DND-41 (cell line): ENCODE measurements at regions not wholly inside any gene's neighbourhood (a gene's known extent, or its start where the extent isn't known, plus 50 kb on each side); places are given as distances from the start of the nearest gene placed in this dataset.

Experiments used
- ATAC-seq: fragments of 200-7000 bp; cut with Tn5 transposase; 3 replicates; pipeline ENCODE4 v1.9.1; 2021; ENCODE audit warnings: low read depth; ENCODE audit not compliant: insufficient read depth
- DNase-seq: peaks from one replicate; pipeline ENCODE4 v3.0.0-alpha.2; 2020
- H2AFZ ChIP-seq: 2 replicates; pipeline ENCODE4 v1.6.0; 2012; ENCODE audit warnings: low read depth, low read length
- H3K27ac ChIP-seq: 2 replicates; pipeline ENCODE4 v1.5.1; 2012; ENCODE audit warnings: low read length, inconsistent platforms
- H3K27me3 ChIP-seq: fragments of 200-600 bp; sonication (generic); 2 replicates; pipeline ENCODE4 v1.6.0; 2012; ENCODE audit warnings: low read length, mild to moderate bottlenecking, inconsistent platforms; ENCODE audit not compliant: insufficient read depth, poor library complexity
- H3K36me3 ChIP-seq: 2 replicates; pipeline ENCODE4 v1.5.1; 2012; ENCODE audit warnings: low read length, inconsistent platforms; ENCODE audit not compliant: insufficient read depth
- H3K4me1 ChIP-seq: 2 replicates; pipeline ENCODE4 v1.5.1; 2012; ENCODE audit warnings: mild to moderate bottlenecking, low read length; ENCODE audit not compliant: insufficient read depth
- H3K4me2 ChIP-seq: 2 replicates; pipeline ENCODE4 v1.6.0; 2012; ENCODE audit warnings: mild to moderate bottlenecking, moderate library complexity, low read length, inconsistent platforms; ENCODE audit not compliant: insufficient read depth
- H3K4me3 ChIP-seq, 2 experiments: fragments of 200-600 bp in 1 of 2; shearing (Covaris generic) in 1 of 2; 2 replicates each; pipeline ENCODE4 v1.5.1; 2012 to 2016; ENCODE audit warnings: inconsistent platforms in 2 of 2, low read length in 2 of 2, mild to moderate bottlenecking in 2 of 2, low read depth in 1 of 2, moderate library complexity in 1 of 2
- H3K79me2 ChIP-seq: 2 replicates; pipeline ENCODE4 v1.6.0; 2012; ENCODE audit warnings: low read length, inconsistent platforms; ENCODE audit not compliant: insufficient read depth
- H3K9ac ChIP-seq: 2 replicates; pipeline ENCODE4 v1.6.0; 2012; ENCODE audit warnings: low read depth, mild to moderate bottlenecking, inconsistent platforms, low read length, moderate library complexity
- H3K9me3 ChIP-seq: 2 replicates; pipeline ENCODE4 v1.5.1; 2012; ENCODE audit warnings: low read length, moderate library complexity, mild to moderate bottlenecking, inconsistent platforms; ENCODE audit not compliant: insufficient read depth, severe bottlenecking
- H4K20me1 ChIP-seq: 2 replicates; pipeline ENCODE4 v1.6.0; 2012; ENCODE audit warnings: low read length; ENCODE audit not compliant: insufficient read depth
- CTCF ChIP-seq: IDR thresholded peaks from 2 replicates; pipeline ENCODE4 v1.5.1; 2012; ENCODE audit warnings: borderline replicate concordance, low read length, moderate library complexity, mild to moderate bottlenecking; ENCODE audit not compliant: poor library complexity, severe bottlenecking; ENCODE audit errors: extremely low read depth
- EZH2 ChIP-seq: IDR thresholded peaks from 3 replicates; pipeline ENCODE4 v1.6.1; 2012; ENCODE audit warnings: borderline replicate concordance, low read depth, mild to moderate bottlenecking, moderate library complexity, low read length, inconsistent platforms; ENCODE audit not compliant: severe bottlenecking

GRCh38 chr2:8329660-8330622, 351.9 kb upstream of the ID2 start:
- H3K79me2 ChIP-seq = no peaks in the 10 kb centered on the region
- DNase-seq (no peak), ATAC-seq (no peak)
- TF ChIP-seq CTCF (no peak), EZH2 (no peak)
- no peaks in the 10 kb centered on the region for H3K27me3 ChIP-seq
- H3K27ac ChIP-seq = no peak overlapping the region
- H3K36me3 ChIP-seq = no peaks in the 10 kb centered on the region
- H3K4me1 ChIP-seq = peaks cover 10% of the 10 kb centered on the region
- H3K9me3 ChIP-seq = no peaks in the 10 kb centered on the region
- no peak overlapping the region for H3K9ac ChIP-seq
- H4K20me1 ChIP-seq = no peaks in the 10 kb centered on the region
- no peak overlapping the region for H3K4me3 ChIP-seq
- H2AFZ ChIP-seq = no peak overlapping the region
- H3K4me2 ChIP-seq = no peak overlapping the region

- DNase-seq (no peak), ATAC-seq (no peak)
- no peaks in the 10 kb centered on the region for H3K27me3 ChIP-seq
- H3K9ac ChIP-seq = no peak overlapping the region
- H3K4me3 ChIP-seq = no peak overlapping the region
- no peaks in the 10 kb centered on the region for H3K79me2 ChIP-seq
- H3K9me3 ChIP-seq = no peaks in the 10 kb centered on the region
- H3K4me2 ChIP-seq = no peak overlapping the region
- H3K27ac ChIP-seq = no peak overlapping the region
- no peak overlapping the region for H2AFZ ChIP-seq
- H3K4me1 ChIP-seq = no peaks in the 10 kb centered on the region
- H3K36me3 ChIP-seq = no peaks in the 10 kb centered on the region
- TF ChIP-seq EZH2 (no peak), CTCF (no peak)
- H4K20me1 ChIP-seq = no peaks in the 10 kb centered on the region
Measured at GRCh38 chr2:8331068-8331467, 350.8 kb upstream of the ID2 start.

- ATAC-seq = peak; percentile 21
- H3K9ac ChIP-seq = no peak overlapping the region
- no peaks in the 10 kb centered on the region for H3K36me3 ChIP-seq
- no peaks in the 10 kb centered on the region for H3K79me2 ChIP-seq
- TF ChIP-seq EZH2 (no peak), CTCF (no peak)
- DNase-seq = peak; percentile 58
- H3K27me3 ChIP-seq = no peaks in the 10 kb centered on the region
- no peak overlapping the region for H2AFZ ChIP-seq
- H3K4me1 ChIP-seq = peaks cover 11% of the 10 kb centered on the region
- no peak overlapping the region for H3K4me3 ChIP-seq
- H3K4me2 ChIP-seq = no peak overlapping the region
- H4K20me1 ChIP-seq = no peaks in the 10 kb centered on the region
- H3K9me3 ChIP-seq = no peaks in the 10 kb centered on the region
- H3K27ac ChIP-seq = no peak overlapping the region
Measured at GRCh38 chr2:8332646-8333045, 349.2 kb upstream of the ID2 start.
